Right lobe of liver (tissue), 6 donors: ENCODE measurements at regions not wholly inside any gene's neighbourhood (a gene's known extent, or its start where the extent isn't known, plus 50 kb on each side); places are given as distances from the start of the nearest gene placed in this dataset.

ENCODE experiments used
- ATAC-seq, 4 donors: fragments of 200-7000 bp; cut with Tn5 transposase; one replicate each; pipeline ENCODE4 v1.9.1; 2020; ENCODE audit warnings: mild to moderate bottlenecking in 4 of 4, moderate library complexity in 4 of 4
- DNase-seq, 3 donors: peaks; one replicate each; pipeline ENCODE4 v3.0.0-alpha.2; 2020
- H3K27ac ChIP-seq, 3 donors: fragments of 200-600 bp; one replicate each; pipeline ENCODE4 v1.8.0; 2022
- H3K27me3 ChIP-seq, 2 donors: fragments of 200-600 bp; one replicate each; pipeline ENCODE4 v1.8.0; 2022
- H3K36me3 ChIP-seq, 4 donors: fragments of 200-600 bp; sonication (generic) in 1 of 4; one replicate each; pipeline versions ENCODE4 v1.5.1 to v1.8.0; 2017 to 2022; ENCODE audit warnings: control low read depth in 1 of 4
- H3K4me1 ChIP-seq, 4 donors: fragments of 200-600 bp; sonication (generic) in 1 of 4; one replicate each; pipeline versions ENCODE4 v1.5.1 to v1.8.0; 2017 to 2022; ENCODE audit warnings: control low read depth in 1 of 4
- H3K4me3 ChIP-seq, 3 donors: fragments of 200-600 bp; one replicate each; pipeline ENCODE4 v1.8.0; 2022
- H3K9me3 ChIP-seq, 4 donors: fragments of 200-600 bp; sonication (generic) in 1 of 4; one replicate each; pipeline versions ENCODE4 v1.5.1 to v1.8.0; 2017 to 2022; ENCODE audit warnings: control low read depth in 1 of 4
- POLR2A ChIP-seq: fragments of 450-650 bp; IDR thresholded peaks from one replicate; pipeline ENCODE4 v1.6.1; 2017; ENCODE audit warnings: antibody characterized with exemption, mild to moderate bottlenecking
- WGBS: methylation state at CpG from one replicate; pipeline ENCODE4 v1.1.6; 2018; ENCODE audit warnings: low coverage, low lambda C conversion rate; ENCODE audit not compliant: insufficient coverage; ENCODE audit errors: missing lambda C conversion rate; 5-methylcytosine and 5-hydroxymethylcytosine counted together
- intact Hi-C, 2 donors: fragments of 100-400 bp; cut with DNase I; formaldehyde crosslinking; loops; one replicate each; pipeline versions ENCODE4 v1.11.2 to v1.14.1; 2022
- TF ChIP-seq, protein P1 (sequence below), 4 donors: fragments of 200-600 bp in 3 of 4; fragments of 450-650 bp in 1 of 4; IDR thresholded peaks; one replicate each; pipeline versions ENCODE4 v1.5.1 to v1.8.0; 2016 to 2022; ENCODE audit warnings: antibody characterized with exemption in 4 of 4, mild to moderate bottlenecking in 2 of 4
- donor health status: DM: no; HTN: yes; CAD: no.
- donor health status: DM: no; HTN: no; CAD: no.
- donor health status: DM: no; HTN: no; CAD: no.
- donor health status: DM: no; HTN: yes; CAD: no.
- donor health status: DM: no; HTN: yes; CAD: no.

DNA sequence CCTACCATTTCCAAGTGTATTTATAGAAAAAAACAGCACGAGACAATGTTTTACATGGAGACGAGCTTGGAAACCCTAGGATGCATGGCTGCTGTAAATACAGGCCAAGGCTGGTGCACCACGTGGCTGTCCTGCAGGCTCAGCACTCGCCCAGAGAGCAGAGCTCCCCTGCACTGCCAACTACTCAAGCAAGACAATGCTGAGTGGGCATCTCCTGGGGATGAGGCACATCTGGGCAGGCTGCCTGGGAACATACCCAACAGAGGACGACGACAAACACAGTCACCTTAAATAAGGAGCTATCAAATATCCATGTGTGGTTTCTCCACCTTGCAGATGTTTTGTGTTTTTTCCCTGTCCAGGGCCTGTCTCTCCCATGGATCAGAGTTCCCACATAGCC, 128.3 kb upstream of the PRMT8 start:
- Histone ChIP-seq H3K4me1 (peaks cover 0 to 4% (median 0%) of the 10 kb centered on the region in 4 donors), H3K36me3 (no peaks in the 10 kb centered on the region), H3K4me3 (no peak overlapping the region), H3K9me3 (no peaks in the 10 kb centered on the region), H3K27me3 (no peaks in the 10 kb centered on the region), H3K27ac (no peak overlapping the region)
- intact Hi-C loops: no loop called here
- DNase-seq (peak in 1 of 3 donors; percentile 13), ATAC-seq (no peak)
- TF ChIP-seq, protein P1, sequence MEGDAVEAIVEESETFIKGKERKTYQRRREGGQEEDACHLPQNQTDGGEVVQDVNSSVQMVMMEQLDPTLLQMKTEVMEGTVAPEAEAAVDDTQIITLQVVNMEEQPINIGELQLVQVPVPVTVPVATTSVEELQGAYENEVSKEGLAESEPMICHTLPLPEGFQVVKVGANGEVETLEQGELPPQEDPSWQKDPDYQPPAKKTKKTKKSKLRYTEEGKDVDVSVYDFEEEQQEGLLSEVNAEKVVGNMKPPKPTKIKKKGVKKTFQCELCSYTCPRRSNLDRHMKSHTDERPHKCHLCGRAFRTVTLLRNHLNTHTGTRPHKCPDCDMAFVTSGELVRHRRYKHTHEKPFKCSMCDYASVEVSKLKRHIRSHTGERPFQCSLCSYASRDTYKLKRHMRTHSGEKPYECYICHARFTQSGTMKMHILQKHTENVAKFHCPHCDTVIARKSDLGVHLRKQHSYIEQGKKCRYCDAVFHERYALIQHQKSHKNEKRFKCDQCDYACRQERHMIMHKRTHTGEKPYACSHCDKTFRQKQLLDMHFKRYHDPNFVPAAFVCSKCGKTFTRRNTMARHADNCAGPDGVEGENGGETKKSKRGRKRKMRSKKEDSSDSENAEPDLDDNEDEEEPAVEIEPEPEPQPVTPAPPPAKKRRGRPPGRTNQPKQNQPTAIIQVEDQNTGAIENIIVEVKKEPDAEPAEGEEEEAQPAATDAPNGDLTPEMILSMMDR (IDR thresholded peaks at IDR 0.05): no peak
- TF ChIP-seq POLR2A: no peak
- 47% methylated on average over 3 of the region's 6 CpGs for WGBS

DNA sequence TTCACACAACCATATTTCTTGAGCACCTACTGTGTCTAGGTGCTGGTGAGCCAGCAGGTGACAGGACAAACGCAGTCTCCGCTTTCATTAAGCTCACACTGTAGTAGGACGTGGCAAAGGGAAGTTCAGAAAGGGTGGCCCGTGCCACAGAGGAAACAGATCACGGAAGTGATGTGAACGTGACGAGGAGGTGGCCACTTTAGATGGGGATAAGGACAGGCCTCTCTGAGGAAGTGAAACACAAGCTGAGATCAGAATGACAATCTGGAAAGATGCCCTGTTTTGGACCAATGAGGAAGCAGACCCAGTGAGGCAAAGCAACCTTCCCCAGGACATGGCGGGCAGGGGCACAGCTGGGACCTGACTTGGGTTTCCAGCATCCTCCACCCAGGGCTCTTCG, 127.4 kb upstream of the PRMT8 start:
- ATAC-seq (peak; percentile 44 to 71 (median 58)), DNase-seq (no peak)
- Histone ChIP-seq H3K4me1 (peaks cover 0 to 4% (median 0%) of the 10 kb centered on the region in 4 donors), H3K4me3 (no peak overlapping the region), H3K27me3 (no peaks in the 10 kb centered on the region), H3K27ac (no peak overlapping the region), H3K9me3 (no peaks in the 10 kb centered on the region), H3K36me3 (no peaks in the 10 kb centered on the region)
- TF ChIP-seq, protein P1 (IDR thresholded peaks at IDR 0.05): no peak
- TF ChIP-seq POLR2A: no peak
- intact Hi-C loops: no loop called here
- 68% methylated on average over 7 of the region's 9 CpGs for WGBS

DNA sequence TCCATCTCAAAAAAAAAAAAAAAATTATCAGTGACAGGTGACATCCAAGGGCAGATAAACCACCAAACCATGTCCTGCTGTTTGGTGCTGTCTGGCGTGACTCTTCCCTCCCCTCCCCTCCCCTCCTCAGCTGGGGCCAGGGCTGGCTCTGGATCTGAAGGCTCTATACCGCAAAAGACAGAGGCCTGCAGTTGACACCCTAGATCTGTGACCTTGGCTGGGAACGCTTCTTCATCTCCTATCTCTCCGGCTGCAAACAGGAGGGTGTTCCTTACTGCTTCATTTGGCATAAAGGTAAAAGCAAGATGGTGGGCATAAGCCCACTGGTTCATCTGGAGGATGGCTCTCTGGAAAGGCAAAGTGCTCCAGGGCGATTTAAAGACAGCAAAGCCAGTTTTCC, 126.8 kb upstream of the PRMT8 start:
- DNase-seq: no peak
- Histone ChIP-seq H3K9me3 (no peaks in the 10 kb centered on the region), H3K4me3 (no peak overlapping the region), H3K4me1 (peaks cover 0 to 4% (median 0%) of the 10 kb centered on the region in 4 donors), H3K36me3 (no peaks in the 10 kb centered on the region), H3K27ac (no peak overlapping the region), H3K27me3 (no peaks in the 10 kb centered on the region)
- ATAC-seq: no peak
- WGBS: 72% methylated on average over 3 of the region's 5 CpGs
- TF ChIP-seq, protein P1 (IDR thresholded peaks at IDR 0.05): no peak
- no peak for TF ChIP-seq POLR2A
- intact Hi-C loops: no loop called here

DNA sequence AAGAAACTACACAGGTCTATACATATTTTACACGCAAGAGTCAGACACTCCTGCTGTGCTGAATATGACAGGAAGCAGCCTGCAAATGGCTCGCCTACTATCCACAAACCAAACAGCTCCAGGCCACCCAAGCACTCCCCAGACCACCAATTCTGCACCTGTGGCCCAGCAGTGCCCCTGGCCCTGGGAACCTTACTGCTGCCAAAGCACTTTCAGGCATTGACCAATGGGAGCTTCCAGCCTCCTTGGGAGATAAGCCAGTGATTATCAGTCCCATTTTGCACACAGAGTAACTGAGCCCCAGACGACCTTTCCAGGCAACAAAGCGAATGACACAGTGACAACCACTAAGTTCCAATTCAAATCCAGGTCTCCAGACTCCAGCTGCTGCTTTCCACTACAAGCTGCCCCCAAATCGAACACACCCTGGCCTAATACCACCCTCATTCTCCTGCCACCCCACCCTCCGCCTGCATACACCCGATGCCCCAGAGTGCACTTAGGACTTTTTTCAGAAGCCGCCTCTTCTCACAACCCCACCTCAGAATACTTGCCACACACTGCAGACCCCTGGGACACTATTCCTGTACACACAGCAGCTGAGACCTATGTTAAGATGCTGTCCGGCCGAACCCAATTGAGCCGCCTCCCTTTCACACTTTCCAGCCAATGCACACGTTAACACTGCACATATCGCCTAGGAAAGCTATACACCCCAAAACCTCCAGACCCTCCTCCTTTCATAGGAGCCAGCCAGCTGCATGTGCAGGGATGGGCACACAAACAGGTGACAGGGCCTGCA, 126.1 kb upstream of the PRMT8 start:
- H3K4me3 ChIP-seq: no peak overlapping the region
- 77% methylated on average over 7 of the region's 13 CpGs for WGBS
- no peak for ATAC-seq

More for the DNA sequence above, 126.1 kb upstream of the PRMT8 start:
- intact Hi-C loops: no loop called here
- Histone ChIP-seq H3K27ac (no peak overlapping the region), H3K9me3 (no peaks in the 10 kb centered on the region), H3K36me3 (no peaks in the 10 kb centered on the region), H3K27me3 (no peaks in the 10 kb centered on the region), H3K4me1 (peaks cover 0 to 4% (median 0%) of the 10 kb centered on the region in 4 donors)
- DNase-seq: no peak
- TF ChIP-seq, protein P1 (IDR thresholded peaks at IDR 0.05): no peak
- no peak for TF ChIP-seq POLR2A
